ENCODE measurements at regions not wholly inside any gene's neighbourhood (a gene's known extent, or its start where the extent isn't known, plus 50 kb on each side); places are given as distances from the start of the nearest gene placed in this dataset.

GRCh38 chr1:80258659-80259058 lies 1252.1 kb upstream of the ADGRL4 start:
- Histone ChIP-seq H3K27me3 (ENCODE audit: insufficient read depth, insufficient read length) (no peaks in the 10 kb centered on the region), H3K36me3 (ENCODE audit: insufficient read depth, insufficient read length, low read length) (no peaks in the 10 kb centered on the region), H3K9me3 (ENCODE audit: insufficient read depth, low read length) (peaks cover 17% of the 10 kb centered on the region; the same call in 1 of the 2 replicates), H3K4me1 (ENCODE audit: insufficient read depth, insufficient read length) (no peaks in the 10 kb centered on the region), H3K4me3 (ENCODE audit: insufficient read length, low read depth) (no peak overlapping the region), H3K9ac (ENCODE audit: insufficient read length, low read depth) (no peak overlapping the region)
- DNase-seq (ENCODE audit: low read depth, low spot score), result no peak
- no peak for TF ChIP-seq ZNF274 (IDR thresholded peaks at IDR 0.05; ENCODE audit: low read depth, low read length)
- no peak for TF ChIP-seq SUZ12 (IDR thresholded peaks at IDR 0.05; ENCODE audit: extremely low read depth, insufficient read depth, insufficient read length)
- TF ChIP-seq YY1 (IDR thresholded peaks at IDR 0.05; ENCODE audit: insufficient read depth, insufficient read length), result no peak

- Histone ChIP-seq H3K9ac (ENCODE audit: insufficient read length, low read depth) (no peak overlapping the region), H3K4me1 (ENCODE audit: insufficient read depth, insufficient read length) (no peaks in the 10 kb centered on the region), H3K36me3 (ENCODE audit: insufficient read depth, insufficient read length, low read length) (no peaks in the 10 kb centered on the region), H3K9me3 (ENCODE audit: insufficient read depth, low read length) (peaks cover 10% of the 10 kb centered on the region), H3K4me3 (ENCODE audit: insufficient read length, low read depth) (no peak overlapping the region), H3K27me3 (ENCODE audit: insufficient read depth, insufficient read length) (no peaks in the 10 kb centered on the region)
- TF ChIP-seq YY1 (IDR thresholded peaks at IDR 0.05; ENCODE audit: insufficient read depth, insufficient read length) (no peak), ZNF274 (IDR thresholded peaks at IDR 0.05; ENCODE audit: low read depth, low read length) (no peak), SUZ12 (IDR thresholded peaks at IDR 0.05; ENCODE audit: extremely low read depth, insufficient read depth, insufficient read length) (no peak)
- no peak for DNase-seq (ENCODE audit: low read depth, low spot score)
Observed at GRCh38 chr1:80251591-80251990, 1245.1 kb upstream of the ADGRL4 start.

GRCh38 chr1:80251171-80251570 lies 1244.6 kb upstream of the ADGRL4 start:
- no peaks in the 10 kb centered on the region for H3K27me3 ChIP-seq (ENCODE audit: insufficient read depth, insufficient read length)
- no peaks in the 10 kb centered on the region for H3K36me3 ChIP-seq (ENCODE audit: insufficient read depth, insufficient read length, low read length)
- no peak overlapping the region for H3K4me3 ChIP-seq (ENCODE audit: insufficient read length, low read depth)
- DNase-seq (ENCODE audit: low read depth, low spot score), result no peak
- no peak for TF ChIP-seq ZNF274 (IDR thresholded peaks at IDR 0.05; ENCODE audit: low read depth, low read length)
- TF ChIP-seq SUZ12 (IDR thresholded peaks at IDR 0.05; ENCODE audit: extremely low read depth, insufficient read depth, insufficient read length), result no peak
- no peak for TF ChIP-seq YY1 (IDR thresholded peaks at IDR 0.05; ENCODE audit: insufficient read depth, insufficient read length)
- H3K9me3 ChIP-seq (ENCODE audit: insufficient read depth, low read length), result peaks cover 10% of the 10 kb centered on the region
- no peak overlapping the region for H3K9ac ChIP-seq (ENCODE audit: insufficient read length, low read depth)
- H3K4me1 ChIP-seq (ENCODE audit: insufficient read depth, insufficient read length), result no peaks in the 10 kb centered on the region

- H3K36me3 ChIP-seq (ENCODE audit: insufficient read depth, insufficient read length, low read length), result no peaks in the 10 kb centered on the region
- DNase-seq (ENCODE audit: low read depth, low spot score), result no peak
- no peaks in the 10 kb centered on the region for H3K4me1 ChIP-seq (ENCODE audit: insufficient read depth, insufficient read length)
- H3K9me3 ChIP-seq (ENCODE audit: insufficient read depth, low read length), result peaks cover 10% of the 10 kb centered on the region
- no peak overlapping the region for H3K9ac ChIP-seq (ENCODE audit: insufficient read length, low read depth)
- H3K27me3 ChIP-seq (ENCODE audit: insufficient read depth, insufficient read length), result no peaks in the 10 kb centered on the region
- TF ChIP-seq YY1 (IDR thresholded peaks at IDR 0.05; ENCODE audit: insufficient read depth, insufficient read length) (no peak), SUZ12 (IDR thresholded peaks at IDR 0.05; ENCODE audit: extremely low read depth, insufficient read depth, insufficient read length) (no peak), ZNF274 (IDR thresholded peaks at IDR 0.05; ENCODE audit: low read depth, low read length) (no peak)
- H3K4me3 ChIP-seq (ENCODE audit: insufficient read length, low read depth), result no peak overlapping the region
Observed at GRCh38 chr1:80250573-80251168, 1244.1 kb upstream of the ADGRL4 start.

GRCh38 chr1:80249699-80250098 lies 1243.2 kb upstream of the ADGRL4 start:
- peaks cover 10% of the 10 kb centered on the region for H3K9me3 ChIP-seq (ENCODE audit: insufficient read depth, low read length)
- H3K36me3 ChIP-seq (ENCODE audit: insufficient read depth, insufficient read length, low read length), result no peaks in the 10 kb centered on the region

GRCh38 chr1:80248886-80249285 lies 1242.4 kb upstream of the ADGRL4 start:
- Histone ChIP-seq H3K4me1 (ENCODE audit: insufficient read depth, insufficient read length) (no peaks in the 10 kb centered on the region), H3K36me3 (ENCODE audit: insufficient read depth, insufficient read length, low read length) (no peaks in the 10 kb centered on the region), H3K9me3 (ENCODE audit: insufficient read depth, low read length) (peaks cover 10% of the 10 kb centered on the region), H3K9ac (ENCODE audit: insufficient read length, low read depth) (no peak overlapping the region), H3K4me3 (ENCODE audit: insufficient read length, low read depth) (no peak overlapping the region), H3K27me3 (ENCODE audit: insufficient read depth, insufficient read length) (no peaks in the 10 kb centered on the region)
- no peak for DNase-seq (ENCODE audit: low read depth, low spot score)
- TF ChIP-seq ZNF274 (IDR thresholded peaks at IDR 0.05; ENCODE audit: low read depth, low read length) (no peak), SUZ12 (IDR thresholded peaks at IDR 0.05; ENCODE audit: extremely low read depth, insufficient read depth, insufficient read length) (no peak), YY1 (IDR thresholded peaks at IDR 0.05; ENCODE audit: insufficient read depth, insufficient read length) (no peak)

More at GRCh38 chr1:80249699-80250098, 1243.2 kb upstream of the ADGRL4 start:
- no peaks in the 10 kb centered on the region for H3K4me1 ChIP-seq (ENCODE audit: insufficient read depth, insufficient read length)
- H3K27me3 ChIP-seq (ENCODE audit: insufficient read depth, insufficient read length), result no peaks in the 10 kb centered on the region
- DNase-seq (ENCODE audit: low read depth, low spot score), result no peak
- no peak overlapping the region for H3K9ac ChIP-seq (ENCODE audit: insufficient read length, low read depth)
- no peak overlapping the region for H3K4me3 ChIP-seq (ENCODE audit: insufficient read length, low read depth)
- TF ChIP-seq YY1 (IDR thresholded peaks at IDR 0.05; ENCODE audit: insufficient read depth, insufficient read length) (no peak), ZNF274 (IDR thresholded peaks at IDR 0.05; ENCODE audit: low read depth, low read length) (no peak), SUZ12 (IDR thresholded peaks at IDR 0.05; ENCODE audit: extremely low read depth, insufficient read depth, insufficient read length) (no peak)

- H3K9me3 ChIP-seq (ENCODE audit: insufficient read depth, low read length), result peaks cover 10% of the 10 kb centered on the region
- H3K4me3 ChIP-seq (ENCODE audit: insufficient read length, low read depth), result no peak overlapping the region
- DNase-seq (ENCODE audit: low read depth, low spot score), result no peak
- H3K4me1 ChIP-seq (ENCODE audit: insufficient read depth, insufficient read length), result no peaks in the 10 kb centered on the region
- TF ChIP-seq YY1 (IDR thresholded peaks at IDR 0.05; ENCODE audit: insufficient read depth, insufficient read length) (no peak), ZNF274 (IDR thresholded peaks at IDR 0.05; ENCODE audit: low read depth, low read length) (no peak), SUZ12 (IDR thresholded peaks at IDR 0.05; ENCODE audit: extremely low read depth, insufficient read depth, insufficient read length) (no peak)
- H3K36me3 ChIP-seq (ENCODE audit: insufficient read depth, insufficient read length, low read length), result no peaks in the 10 kb centered on the region
- H3K27me3 ChIP-seq (ENCODE audit: insufficient read depth, insufficient read length), result no peaks in the 10 kb centered on the region
- H3K9ac ChIP-seq (ENCODE audit: insufficient read length, low read depth), result no peak overlapping the region
Observed at GRCh38 chr1:80245813-80246212, 1239.3 kb upstream of the ADGRL4 start.
